Left ventricle myocardium superior (tissue), 1 donor: ENCODE measurements at regions not wholly inside any gene's neighbourhood (a gene's known extent, or its start where the extent isn't known, plus 50 kb on each side); places are given as distances from the start of the nearest gene placed in this dataset.
A peak's percentile ranks its signal among the peaks of the same experiment; 100 is the strongest.

Source experiments
- ATAC-seq: fragments of 200-7000 bp; cut with Tn5 transposase; one replicate; pipeline ENCODE4 v1.9.1; 2020; ENCODE audit warnings: mild to moderate bottlenecking, moderate library complexity
- DNase-seq: peaks from one replicate; pipeline ENCODE4 v3.0.0-alpha.2; 2020
- intact Hi-C: fragments of 100-400 bp; cut with micrococcal nuclease; formaldehyde crosslinking; loops from one replicate; pipeline ENCODE4 v1.11.0; 2022
- donor health status: DM: no; HTN: yes; CAD: no; lungs with severe emphysema.

GRCh38 chr6:21831521-21832291 lies 238.2 kb downstream of the SOX4 start:
- intact Hi-C loops: no loop called here
- DNase-seq: no peak
- no peak for ATAC-seq

- intact Hi-C loops: no loop called here
Measured at GRCh38 chr6:21836277-21836676, 242.7 kb downstream of the SOX4 start.

GRCh38 chr6:21836772-21837425 lies 243.3 kb downstream of the SOX4 start:
- DNase-seq (no peak), ATAC-seq (no peak)
- intact Hi-C loops: no loop called here

More at GRCh38 chr6:21836277-21836676, 242.7 kb downstream of the SOX4 start:
- ATAC-seq (no peak), DNase-seq (no peak)

GRCh38 chr6:21840428-21840827 lies 246.9 kb downstream of the SOX4 start:
- intact Hi-C loops: no loop called here
- no peak for DNase-seq
- ATAC-seq: no peak

- ATAC-seq (peak; percentile 34), DNase-seq (no peak)
- intact Hi-C loops: no loop called here
Measured at GRCh38 chr6:21842875-21843645, 249.5 kb downstream of the SOX4 start.

GRCh38 chr6:21844120-21844917 lies 250.8 kb downstream of the SOX4 start:
- DNase-seq (no peak), ATAC-seq (no peak)
- intact Hi-C loops: no loop called here

GRCh38 chr6:21845018-21845417 lies 251.5 kb downstream of the SOX4 start:
- DNase-seq (no peak), ATAC-seq (peak; percentile 68)
- intact Hi-C loops: no loop called here

- no peak for ATAC-seq
- no peak for DNase-seq
- intact Hi-C loops: no loop called here
Measured at GRCh38 chr6:21845439-21846140, 252.0 kb downstream of the SOX4 start.

- DNase-seq: no peak
- ATAC-seq: peak; percentile 50
- intact Hi-C loops: no loop called here
Measured at GRCh38 chr6:21846541-21847451, 253.2 kb downstream of the SOX4 start.

GRCh38 chr6:21847711-21848480 lies 254.3 kb downstream of the SOX4 start:
- peak; percentile 40 for ATAC-seq
- intact Hi-C loops: no loop called here

GRCh38 chr6:21850691-21851090 lies 257.1 kb downstream of the SOX4 start:
- ATAC-seq (no peak), DNase-seq (no peak)
- intact Hi-C loops: no loop called here

More at GRCh38 chr6:21847711-21848480, 254.3 kb downstream of the SOX4 start:
- DNase-seq: no peak

GRCh38 chr6:21855811-21856455 lies 262.4 kb downstream of the SOX4 start:
- ATAC-seq: no peak

GRCh38 chr6:21856456-21856825 lies 262.9 kb downstream of the SOX4 start:
- ATAC-seq (no peak), DNase-seq (no peak)
- intact Hi-C loops: no loop called here

More at GRCh38 chr6:21855811-21856455, 262.4 kb downstream of the SOX4 start:
- intact Hi-C loops: no loop called here
- no peak for DNase-seq

GRCh38 chr6:21856844-21857243 lies 263.3 kb downstream of the SOX4 start:
- intact Hi-C loops: no loop called here
- no peak for ATAC-seq
- no peak for DNase-seq

- intact Hi-C loops: no loop called here
- no peak for ATAC-seq
- no peak for DNase-seq
Measured at GRCh38 chr6:21858076-21858475, 264.5 kb downstream of the SOX4 start.

- no peak for ATAC-seq
Measured at GRCh38 chr6:21859193-21859735, 265.7 kb downstream of the SOX4 start.

More at GRCh38 chr6:21859193-21859735, 265.7 kb downstream of the SOX4 start:
- intact Hi-C loops: no loop called here
- DNase-seq: no peak
